ENCODE measurements at regions not wholly inside any gene's neighbourhood (a gene's known extent, or its start where the extent isn't known, plus 50 kb on each side); places are given as distances from the start of the nearest gene placed in this dataset.

- DNase-seq, result no peak
Observed at GRCh38 chr2:71751590-71751989, 298.2 kb downstream of the DYSF start.

DNA sequence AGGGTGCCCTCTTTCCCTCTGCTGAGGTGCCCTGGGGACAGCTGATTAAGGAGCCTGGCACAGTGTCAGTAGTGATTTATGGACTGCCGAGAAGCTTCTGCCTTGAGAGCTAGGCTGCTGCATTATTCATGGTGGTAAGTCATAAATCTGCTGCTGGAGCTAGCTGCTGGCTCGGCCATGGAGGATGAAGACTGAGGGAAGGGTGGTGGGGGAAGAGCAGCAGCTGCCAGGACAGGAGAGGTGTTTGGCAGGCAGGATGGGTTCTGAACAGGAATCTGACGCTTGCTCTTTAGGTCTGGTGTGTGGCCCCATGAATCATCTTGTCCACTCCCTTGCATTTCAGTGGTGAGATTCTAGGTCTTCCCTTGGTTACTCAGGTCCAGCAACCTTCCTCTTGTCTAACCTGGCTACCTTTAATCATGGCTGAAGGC is 296.3 kb downstream of the DYSF start:
- DNase-seq, result no peak

DNA sequence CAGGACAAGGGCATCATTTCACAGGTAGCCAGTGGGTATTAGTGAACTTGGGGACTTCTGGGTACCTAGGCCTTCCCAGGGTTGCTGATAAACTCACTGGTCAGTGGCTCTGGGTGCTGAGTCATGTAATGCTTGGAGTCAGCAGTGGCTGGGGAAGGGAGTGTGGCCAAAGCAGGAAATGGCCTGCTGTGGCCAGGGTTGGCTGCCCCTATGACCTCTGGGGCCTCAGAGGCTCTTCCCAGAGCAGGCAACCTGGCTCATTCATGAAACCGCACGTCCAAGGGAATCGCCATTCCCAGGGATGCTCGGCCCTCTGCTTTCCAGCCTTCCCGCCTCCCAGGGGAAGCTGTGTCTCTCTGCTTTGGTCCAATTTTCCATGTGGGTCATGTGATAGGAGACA is 294.9 kb downstream of the DYSF start:
- DNase-seq, result no peak

GRCh38 chr2:71747559-71747958 is 294.2 kb downstream of the DYSF start:
- no peak for DNase-seq

- DNase-seq, result no peak
Observed at GRCh38 chr2:71746946-71747501, 293.7 kb downstream of the DYSF start.

DNA sequence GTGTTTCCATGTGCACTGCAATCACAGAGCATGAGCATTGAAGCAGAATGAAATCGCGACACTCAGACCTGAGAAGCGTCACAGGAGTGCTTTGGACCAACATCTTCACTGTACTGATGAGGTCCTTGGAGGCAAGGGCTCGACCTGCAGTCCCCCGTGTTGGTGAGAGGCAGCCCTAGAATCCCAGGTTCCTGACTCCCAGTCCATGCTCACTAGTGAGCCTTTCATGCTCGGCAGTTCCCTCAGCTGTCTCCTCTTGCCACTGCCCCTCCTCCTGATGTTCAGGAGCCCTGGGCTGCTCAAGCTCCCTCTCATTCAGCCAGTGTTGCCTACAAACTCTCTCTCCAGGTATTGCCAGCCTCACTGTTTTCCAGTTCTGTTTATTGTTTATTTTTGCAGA is 291.4 kb downstream of the DYSF start:
- DNase-seq, result no peak

DNA sequence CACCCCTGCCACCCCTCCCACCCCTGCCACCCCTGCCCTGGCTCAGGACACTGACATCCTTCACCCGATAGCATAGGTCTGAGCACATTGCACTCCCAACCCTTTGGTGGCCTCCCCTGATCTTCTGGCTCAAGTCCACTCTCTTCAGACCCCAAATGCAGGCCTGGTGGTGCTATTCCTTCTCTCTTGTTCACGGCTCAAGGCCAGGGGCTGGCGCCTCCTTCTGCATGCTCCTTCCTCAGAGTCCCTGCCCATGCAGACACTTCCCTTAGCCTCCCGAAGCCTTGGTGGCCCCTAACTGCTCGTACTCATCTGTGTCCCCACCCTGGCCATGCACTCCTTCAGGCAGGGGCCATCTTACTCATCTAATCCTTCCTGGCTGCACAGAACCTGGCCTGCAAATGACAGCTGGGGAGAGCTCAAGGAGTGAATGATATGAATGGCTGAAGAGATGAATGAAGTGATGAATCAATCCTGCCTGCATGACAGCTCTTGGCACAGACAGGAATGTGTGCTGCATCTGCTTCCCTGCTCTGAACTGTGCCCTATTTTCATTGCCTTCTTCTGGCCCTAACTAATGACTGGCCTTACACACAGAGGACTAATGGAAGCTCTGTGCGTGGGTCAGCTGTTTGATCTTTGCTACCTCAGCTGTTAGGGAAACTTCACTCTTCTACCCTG is 290.8 kb downstream of the DYSF start:
- DNase-seq, result no peak

DNA sequence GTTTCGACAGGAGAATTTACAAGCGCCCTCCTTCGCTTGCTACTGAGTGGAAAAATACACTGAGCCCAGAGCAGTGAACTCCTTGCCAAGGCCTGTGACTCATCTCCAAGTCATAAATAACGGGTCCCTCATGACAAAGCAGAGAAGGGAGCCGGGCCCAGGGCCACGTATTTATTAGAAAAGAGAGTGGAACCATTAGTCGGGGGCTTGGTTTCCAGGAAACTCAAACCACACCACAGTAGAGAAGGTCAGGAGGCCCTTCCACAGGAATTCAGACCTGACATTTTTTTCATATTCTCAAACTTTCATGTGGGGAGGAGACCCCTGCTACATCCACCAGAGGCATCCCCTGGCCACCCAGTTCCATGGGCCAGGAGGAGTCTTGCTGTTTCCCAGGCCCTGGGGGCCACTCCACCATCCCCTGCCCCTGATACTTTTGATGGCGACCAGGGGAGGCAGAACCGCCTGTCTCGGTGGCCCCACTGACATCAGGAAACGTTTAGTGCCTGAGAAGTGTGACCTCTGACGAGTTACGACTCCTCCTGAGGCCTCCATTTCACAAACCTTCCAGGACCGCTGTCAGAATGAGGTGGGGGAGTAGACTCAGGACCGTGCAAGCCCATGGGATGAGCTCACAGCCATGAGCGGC is 289.7 kb downstream of the DYSF start:
- no peak for DNase-seq

- DNase-seq, result no peak
Observed at GRCh38 chr2:71736986-71737385, 283.6 kb downstream of the DYSF start.

DNA sequence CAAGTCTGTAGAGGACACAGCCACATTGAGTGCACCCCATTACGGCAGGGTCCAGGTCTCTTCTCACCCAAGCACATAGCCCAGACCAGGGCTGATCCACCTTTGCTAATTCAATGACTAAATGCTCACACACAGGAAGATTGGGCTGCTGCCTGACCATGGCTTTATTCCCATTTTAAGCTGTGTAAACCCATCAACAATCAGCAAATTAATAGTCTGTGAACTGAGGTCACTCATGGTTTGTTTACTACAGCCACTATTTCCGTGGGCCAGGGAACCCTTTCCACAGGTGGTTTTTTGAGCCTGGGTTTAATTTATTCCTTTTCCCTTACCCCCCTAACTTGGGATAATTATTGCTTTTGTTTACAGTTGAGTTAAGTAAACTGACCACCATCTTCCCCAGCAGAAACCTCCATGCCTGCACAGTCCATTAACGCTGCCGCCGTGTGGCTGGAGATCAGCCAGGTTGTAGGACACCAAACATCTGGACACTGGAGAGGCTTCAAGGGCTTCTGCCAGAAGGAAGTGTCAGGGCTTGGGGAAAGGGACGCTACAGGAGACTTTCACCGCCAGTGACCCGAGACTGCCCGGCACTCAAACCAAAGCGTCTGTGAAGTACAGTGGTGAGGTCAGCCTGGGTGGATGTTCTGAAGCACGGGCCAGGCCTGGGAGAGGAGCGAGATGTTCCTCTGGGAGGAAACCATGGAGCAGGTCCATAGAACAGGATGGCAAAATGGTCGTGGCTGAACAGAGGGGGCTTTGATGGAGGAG is 282.9 kb downstream of the DYSF start:
- no peak for DNase-seq
